GM18507 (cell line): ENCODE measurements at regions not wholly inside any gene's neighbourhood (a gene's known extent, or its start where the extent isn't known, plus 50 kb on each side); places are given as distances from the start of the nearest gene placed in this dataset.

ENCODE experiments used
- DNase-seq: peaks from one replicate; pipeline ENCODE4 v3.0.0; 2011; ENCODE audit warnings: low read depth; ENCODE audit not compliant: insufficient read length; ENCODE audit errors: extremely low spot score
- FAIRE-seq: peaks from 2 replicates; lab custom pipeline; 2011; peaks lifted over from hg19 to GRCh38; lab: Jason Lieb, UNC

DNA sequence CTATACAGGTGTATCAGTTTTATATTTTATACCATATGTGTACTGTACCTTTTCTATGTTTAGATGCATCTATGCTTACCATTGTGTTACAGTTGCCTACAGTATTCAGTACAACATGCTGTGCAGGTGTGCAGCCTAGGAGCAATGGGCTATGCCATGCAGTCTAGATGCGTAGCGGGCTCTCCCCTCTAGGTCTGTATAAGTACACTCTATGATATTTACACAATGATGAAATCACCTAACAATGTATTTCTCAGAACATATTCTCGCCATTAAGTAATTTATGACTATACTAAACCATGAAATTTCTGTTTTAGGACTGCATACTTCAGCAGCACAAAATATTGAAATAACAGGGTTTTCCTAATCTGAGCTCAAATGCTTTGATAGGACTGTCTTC, 179.6 kb downstream of the RFC3 start:
- DNase-seq: no peak
- FAIRE-seq: no peak

DNA sequence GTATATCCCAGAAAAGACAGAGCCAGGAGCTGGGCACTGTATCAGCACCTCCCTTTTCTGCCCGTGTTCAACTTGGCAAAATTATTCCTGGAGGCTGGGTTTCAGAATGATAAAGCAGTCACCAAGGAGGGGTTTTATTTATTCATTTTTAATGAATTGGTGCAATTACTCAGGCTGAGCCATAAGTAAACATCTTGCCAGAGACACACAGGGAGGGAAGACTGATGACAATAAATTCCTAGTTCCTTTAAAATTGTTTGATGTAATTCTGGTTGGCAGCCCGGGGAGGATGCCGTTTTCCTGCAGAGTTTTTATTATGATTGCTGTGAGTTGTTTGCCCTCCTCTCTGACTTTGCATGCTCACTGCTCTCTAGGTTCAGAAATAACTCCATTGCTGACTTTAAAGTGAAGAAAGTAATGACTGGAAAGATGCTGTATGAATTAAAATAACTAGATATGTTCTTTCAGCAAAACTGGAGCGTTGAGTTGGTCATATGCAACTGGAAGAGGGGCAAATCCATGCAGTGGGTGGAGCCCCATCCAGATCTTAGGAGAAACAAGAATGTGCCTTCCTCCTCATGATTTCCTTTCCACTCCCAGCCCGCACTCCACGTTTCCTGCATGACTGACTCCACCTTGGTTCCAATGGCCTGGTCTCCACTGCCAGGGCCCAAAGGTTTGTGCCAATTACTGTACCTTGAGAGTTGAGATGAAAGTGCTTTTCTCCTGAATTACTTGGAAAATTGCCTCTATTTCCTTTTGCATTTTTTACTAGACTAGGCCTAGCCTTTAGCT, 182.1 kb downstream of the RFC3 start:
- no peak for DNase-seq
- FAIRE-seq: no peak

DNA sequence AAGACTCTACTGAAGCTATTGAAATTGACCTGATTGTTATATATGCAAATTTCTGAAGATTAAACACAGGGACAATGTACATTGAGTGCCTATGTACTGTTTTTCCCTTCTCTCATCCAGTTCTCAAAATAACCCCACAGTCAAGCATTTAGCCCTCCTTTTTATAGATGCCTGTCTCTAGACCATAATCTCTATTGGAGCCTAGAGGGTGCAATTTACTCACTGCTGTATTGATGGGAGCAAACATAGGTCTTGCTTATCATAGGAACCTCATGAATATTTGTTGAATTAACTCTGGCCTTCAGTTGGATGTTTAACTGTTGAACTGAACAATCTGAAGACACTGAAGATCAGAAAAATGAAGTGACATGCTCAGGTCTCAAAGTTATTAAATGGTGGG, 183.0 kb downstream of the RFC3 start:
- no peak for DNase-seq
- FAIRE-seq: no peak

DNA sequence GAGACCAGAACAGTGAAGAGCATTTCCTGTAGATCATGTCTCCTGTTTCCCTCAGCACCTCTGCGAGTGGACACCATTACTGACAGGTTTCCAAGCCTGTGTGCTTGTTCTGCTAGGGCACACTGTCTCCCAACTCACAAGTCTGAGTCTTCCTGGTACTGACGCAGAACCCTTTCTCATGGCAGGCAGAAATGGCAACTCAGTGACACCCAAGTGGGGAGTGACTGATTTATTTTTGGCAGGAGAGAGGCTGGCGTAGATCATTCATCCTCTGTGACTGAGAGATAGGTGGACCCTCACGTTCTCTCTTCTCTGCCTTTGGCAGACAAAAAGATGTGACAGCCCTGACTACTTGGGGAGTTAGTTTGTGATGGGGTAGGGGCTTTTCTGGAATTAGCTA, 183.4 kb downstream of the RFC3 start:
- DNase-seq (no peak), FAIRE-seq (no peak)

DNA sequence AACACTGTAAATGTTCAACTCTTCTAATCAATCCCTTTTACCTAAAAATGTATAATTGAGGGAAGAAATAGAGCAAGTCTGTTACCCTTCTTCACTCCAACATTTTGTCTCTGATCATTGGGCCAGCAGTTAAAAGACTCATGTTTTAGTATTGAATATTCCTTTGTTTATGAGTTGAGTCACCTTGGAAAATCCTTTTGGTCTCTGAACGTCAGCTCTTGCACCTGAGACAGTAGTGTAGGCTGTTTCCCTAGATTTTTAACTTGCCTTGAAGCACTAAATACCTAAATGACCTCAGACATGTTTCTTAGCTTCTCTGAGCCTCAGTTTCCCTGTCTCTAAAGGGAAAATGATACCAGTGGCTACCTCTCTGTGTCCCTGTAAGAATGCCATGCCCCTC, 184.2 kb downstream of the RFC3 start:
- no peak for DNase-seq
- FAIRE-seq: no peak

DNA sequence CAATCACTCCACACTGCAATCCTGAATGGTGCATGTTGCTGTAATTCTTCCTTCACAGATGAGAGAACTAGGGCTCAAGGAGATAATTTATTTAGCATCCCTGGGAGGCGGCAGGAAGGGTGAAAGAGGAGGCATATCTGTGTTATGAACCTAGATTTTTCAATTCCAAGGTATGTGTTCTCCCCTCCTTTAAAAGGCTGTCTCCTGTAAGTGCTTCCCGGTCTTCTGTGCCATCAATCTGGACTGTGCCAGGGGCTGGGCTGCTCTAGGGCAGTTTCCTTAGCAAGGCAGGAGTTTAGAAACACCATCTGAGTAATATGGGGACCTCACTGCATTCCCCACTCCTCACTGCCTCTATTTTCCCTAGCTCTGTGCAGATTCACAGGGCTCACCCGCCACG, 185.0 kb downstream of the RFC3 start:
- DNase-seq: no peak
- FAIRE-seq: no peak

DNA sequence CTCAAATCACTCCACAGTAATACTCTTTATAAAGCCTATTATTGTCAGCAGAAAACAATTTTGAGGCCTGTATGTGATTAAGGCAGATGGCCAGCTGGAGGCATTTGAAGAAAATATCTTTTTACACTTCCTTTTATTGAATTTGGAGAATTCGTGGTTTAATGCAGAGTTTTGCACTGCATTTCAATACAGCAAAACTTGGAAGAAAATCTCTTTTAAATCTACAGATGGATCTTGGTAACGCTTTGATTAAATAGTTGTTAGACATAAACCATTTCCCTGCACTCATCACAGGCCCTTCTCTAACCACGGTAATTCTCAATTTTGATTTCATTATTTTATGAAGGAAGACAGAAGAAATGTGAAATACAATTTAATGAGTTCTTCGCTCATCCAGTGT, 185.7 kb downstream of the RFC3 start:
- DNase-seq (no peak), FAIRE-seq (no peak)

DNA sequence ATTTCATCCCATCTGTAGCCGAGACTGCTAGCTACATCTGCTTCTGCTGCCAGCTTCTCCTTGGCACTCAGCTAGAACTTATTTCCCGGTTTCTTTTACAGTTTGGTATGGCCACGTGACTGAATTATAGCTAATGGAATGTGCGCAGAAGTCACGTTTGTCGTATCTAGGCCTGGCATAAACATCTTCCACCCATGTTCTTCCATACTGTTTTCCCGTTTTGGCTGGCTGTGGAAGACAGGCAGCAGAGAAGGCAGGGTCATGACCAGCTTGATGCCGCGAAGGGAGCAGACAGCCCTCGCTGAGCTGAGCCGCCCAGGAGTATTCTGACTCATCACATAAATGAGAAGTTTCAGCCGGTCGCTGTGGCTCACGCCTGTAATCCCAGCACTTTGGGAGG, 186.7 kb downstream of the RFC3 start:
- DNase-seq (no peak), FAIRE-seq (no peak)

DNA sequence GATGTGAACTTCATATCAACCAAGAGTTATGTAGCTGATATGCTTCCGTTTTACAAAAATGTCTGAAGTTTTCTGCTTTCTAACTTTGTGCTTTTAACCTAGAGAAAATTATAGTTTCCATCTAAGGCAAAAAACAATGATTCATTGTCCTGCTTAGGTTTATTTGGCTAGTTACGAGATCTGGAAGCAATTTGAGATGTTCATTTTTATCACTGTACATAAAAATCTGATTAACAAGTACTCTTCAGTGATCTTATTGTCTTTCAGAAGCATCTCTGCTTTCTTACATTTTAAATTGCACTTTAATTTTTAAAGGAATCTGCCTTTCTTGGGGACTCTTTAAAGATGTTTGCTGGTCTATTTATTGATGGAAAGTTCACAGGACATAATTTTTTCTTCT, 188.1 kb downstream of the RFC3 start:
- FAIRE-seq (no peak), DNase-seq (no peak)

DNA sequence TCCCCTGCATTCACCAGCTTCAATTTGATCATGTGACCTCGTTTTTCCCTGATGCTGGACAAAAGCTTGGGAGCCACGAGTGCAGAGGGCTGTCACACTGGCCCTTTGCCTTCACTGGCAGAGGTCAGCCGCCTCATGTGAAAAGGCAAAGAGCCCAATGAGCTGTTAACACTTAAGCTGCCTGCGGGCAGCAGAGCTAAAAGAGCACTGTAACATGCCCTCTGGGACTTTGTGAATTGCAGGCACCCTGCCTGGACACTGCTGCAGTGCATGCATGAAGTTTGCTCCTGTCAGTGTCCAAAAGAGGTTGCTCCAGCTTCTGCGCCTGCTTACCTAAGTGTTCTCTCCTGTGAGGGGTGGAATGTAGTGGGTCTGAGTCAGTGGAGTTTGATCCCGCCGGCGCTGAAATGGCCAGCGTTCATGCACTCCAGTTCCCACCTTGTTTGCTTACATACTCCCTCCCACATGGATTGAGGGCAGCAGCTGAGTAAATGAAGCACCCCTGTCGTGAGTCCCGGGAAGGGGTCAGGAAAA, 193.7 kb downstream of the RFC3 start:
- DNase-seq (no peak), FAIRE-seq (no peak)

DNA sequence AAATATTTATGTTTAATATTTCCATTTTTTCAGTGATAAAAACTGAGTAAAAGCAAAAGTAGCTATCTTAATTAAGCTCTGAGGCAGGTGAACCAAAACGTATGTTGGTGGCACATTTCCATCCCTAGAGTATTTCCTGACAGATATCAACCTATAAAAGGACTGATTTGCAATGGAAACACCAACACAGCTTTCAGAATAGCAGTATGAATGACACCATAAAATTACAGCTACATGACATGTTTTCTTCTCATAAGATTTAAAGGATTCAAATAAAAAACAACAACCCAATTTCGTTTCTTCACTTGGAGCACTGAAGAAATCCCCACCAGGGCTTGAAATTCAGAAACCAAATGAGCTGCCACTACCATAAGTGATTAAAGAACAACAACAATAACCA, 194.4 kb downstream of the RFC3 start:
- FAIRE-seq (no peak), DNase-seq (no peak)

DNA sequence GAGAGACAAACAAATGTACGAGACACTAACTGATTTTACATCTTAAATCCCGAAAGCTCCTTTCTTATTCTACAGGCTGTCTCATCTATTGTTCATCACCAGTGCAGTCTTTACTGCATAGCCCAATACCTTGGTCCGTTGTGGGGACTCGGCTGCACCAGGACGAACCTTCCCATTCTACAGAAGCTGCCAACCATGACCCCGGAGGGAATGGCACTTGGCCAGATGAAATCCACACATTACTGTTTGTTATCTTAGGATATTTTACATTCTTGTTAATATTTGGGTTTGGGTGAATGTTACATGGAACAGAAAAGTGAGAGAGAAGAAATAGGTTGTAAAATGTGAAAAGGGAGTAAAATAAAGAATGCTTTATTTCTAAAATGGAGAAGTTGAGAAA, 195.1 kb downstream of the RFC3 start:
- DNase-seq (no peak), FAIRE-seq (no peak)

DNA sequence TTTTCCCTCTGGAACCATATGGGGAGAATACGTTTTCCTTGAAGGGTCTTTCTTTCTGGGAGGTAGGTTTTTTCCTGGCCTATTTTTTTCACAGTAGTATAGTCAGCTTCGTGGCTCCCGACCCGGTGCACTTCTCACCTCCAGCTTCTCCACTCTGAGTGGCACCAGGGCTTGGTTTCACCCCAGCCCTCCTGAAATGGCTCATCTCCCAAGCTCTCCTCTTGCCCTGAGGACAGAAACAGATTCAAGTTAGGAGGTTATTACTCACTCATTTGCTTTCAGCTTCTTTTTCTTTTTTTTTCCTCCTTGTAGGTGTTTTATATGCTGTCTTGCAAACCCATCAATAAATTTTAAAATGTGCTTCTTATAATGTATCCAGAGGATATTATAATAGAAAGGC, 199.3 kb downstream of the RFC3 start:
- no peak for FAIRE-seq
- no peak for DNase-seq

DNA sequence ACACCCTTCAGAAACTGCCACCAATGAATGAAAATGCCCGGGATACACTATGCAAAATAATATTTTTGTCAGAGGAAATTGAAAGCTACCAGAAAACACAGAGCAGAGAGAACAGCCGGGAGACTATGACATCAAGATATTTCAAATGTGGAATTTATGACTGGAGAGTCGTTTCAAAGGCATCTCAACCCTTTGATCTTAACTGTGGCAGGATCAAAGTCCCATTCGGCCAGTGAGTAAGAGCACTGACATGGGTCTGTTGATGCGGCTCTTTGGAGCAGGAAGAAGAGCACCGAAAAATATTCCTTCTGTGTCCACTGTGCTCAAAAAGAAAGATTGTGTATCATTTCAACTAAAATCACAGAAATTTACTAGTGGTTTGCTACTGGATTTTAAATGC, 201.9 kb downstream of the RFC3 start:
- DNase-seq (no peak), FAIRE-seq (no peak)

DNA sequence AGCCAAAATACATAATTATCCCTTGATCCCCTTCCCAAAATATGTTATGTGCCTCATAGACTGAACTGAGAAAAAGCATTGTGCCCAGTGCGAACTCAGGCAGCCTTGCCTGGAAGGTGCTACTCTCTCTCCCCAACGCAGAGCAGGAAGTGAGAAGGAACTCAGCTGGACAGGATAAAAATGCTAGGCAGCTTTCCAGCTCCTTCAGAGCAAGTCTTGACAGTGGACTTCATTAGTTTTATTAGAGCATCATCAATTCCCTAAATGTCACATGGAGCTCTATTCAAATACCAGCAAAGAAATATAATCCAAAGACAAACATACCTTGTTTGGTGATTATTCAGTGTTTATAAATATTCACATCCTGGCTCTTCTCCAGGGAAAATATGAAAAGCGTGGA, 202.4 kb downstream of the RFC3 start:
- no peak for FAIRE-seq

DNA sequence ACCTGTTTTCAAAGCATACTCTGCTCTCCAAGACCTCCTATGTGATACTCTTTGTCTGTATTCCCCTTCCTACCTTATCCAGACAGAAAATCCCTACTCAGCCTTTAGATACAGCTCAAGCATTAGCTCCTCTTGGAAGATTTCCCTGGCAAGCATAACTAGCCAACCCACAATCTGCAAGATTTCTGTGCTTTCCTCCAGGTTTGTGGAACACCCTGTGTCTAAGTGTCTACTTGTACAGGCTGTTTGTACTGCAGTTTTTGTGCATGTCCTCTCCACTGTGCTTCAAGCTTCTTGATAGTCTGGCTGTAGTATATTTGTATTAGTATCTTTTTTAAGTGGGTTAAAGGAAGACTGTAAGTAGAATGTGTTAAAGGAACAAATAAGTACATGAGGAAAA, 203.7 kb downstream of the RFC3 start:
- DNase-seq (no peak), FAIRE-seq (no peak)

More for the DNA sequence above, 202.4 kb downstream of the RFC3 start:
- no peak for DNase-seq

DNA sequence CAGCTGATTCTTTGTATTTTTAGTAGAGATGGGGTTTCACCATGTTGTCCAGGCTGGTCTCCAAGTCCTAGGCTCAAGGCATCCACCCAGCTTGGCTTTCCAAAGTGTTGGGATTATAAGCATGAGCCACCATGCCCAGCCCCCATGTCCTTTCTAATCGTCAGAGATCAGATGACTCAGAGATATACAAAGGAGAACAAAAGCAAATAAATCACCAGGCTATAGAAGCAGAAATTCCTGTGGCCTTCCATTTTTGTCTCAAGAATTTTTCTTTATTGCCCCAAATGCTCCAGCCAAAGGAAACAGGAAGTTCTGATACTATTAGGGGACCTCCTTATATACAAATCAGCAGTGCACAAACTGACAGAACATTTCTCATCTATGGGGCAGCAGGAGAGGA, 207.8 kb downstream of the RFC3 start:
- no peak for FAIRE-seq
- DNase-seq: no peak

DNA sequence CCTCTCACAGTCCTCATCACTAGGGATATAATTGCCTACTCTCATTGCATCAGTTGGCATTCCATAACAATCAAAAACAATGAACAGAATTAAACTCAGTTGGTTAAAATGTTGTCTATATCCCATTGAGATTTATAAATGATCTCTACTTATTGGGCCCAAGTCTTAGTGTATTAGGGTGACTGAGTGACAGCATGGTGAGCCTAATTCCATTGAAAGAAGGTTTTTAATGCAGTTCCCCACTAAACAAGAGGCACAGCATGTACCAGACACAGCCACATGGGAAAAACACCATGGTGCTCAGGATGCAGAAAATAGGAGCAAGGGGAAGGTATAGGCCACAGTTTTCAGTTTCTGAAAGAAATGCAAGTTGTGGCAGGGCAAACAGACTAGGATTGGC, 208.4 kb downstream of the RFC3 start:
- no peak for FAIRE-seq
- no peak for DNase-seq

DNA sequence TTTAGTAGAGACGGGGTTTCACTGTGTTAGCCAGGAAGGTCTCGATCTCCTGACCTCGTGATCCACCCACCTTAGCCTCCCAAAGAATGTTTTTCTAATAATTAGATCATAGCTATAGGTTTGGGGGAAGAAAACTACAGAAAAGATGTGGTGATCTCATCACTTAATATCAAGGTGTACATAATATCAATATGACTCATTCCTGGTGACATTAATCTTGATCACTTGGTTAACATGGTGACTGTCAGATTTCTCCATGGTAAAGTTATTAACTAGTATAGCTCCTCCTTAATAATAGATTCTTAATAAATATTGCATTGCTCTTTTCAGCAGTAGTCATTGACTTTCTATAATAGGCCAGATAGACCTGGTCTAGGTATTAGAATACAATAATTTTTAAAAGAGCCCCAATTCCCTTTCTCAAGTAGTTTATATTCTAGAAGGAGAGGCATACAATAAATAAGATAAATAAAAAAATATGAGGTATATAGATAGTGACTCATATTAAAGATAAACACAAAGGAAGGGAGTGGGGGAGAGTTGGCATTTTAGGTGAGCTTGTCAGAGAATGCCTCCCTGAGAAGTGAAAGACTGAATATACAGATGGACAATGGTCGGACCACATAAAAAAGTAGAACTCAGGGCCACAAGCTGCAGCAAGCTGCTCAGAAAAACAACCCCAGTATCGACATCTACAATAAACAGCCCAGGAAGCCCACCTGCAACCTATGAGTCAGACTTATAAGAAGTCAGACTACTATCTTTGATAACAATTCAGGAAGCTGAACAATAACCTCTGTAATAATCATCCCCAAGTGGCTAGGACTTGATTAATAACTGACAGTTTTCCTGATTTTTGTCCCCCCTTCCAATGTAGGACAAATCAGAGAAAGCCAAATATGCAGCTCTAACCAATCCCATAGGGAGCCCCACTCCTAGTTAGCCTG, 210.8 kb downstream of the RFC3 start:
- FAIRE-seq (no peak), DNase-seq (no peak)

DNA sequence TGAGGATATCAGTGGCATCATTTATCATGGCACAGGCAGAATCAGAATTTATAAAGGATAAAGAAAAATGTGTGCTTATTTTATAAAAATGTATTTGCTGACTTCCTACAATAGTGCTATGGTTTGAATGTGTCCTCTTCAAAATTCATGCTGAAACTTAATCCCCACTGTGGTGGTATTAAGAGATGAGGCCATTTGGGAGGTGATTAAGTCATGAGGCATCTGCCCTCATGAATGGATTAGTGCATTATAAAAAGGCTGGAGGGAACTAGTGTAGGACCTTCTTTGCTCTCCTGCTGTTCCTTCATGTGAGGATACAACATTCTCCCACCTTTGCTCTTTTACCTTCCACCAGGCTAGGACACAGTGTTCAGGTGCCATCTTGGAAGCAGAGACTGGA, 212.8 kb downstream of the RFC3 start:
- FAIRE-seq: no peak

DNA sequence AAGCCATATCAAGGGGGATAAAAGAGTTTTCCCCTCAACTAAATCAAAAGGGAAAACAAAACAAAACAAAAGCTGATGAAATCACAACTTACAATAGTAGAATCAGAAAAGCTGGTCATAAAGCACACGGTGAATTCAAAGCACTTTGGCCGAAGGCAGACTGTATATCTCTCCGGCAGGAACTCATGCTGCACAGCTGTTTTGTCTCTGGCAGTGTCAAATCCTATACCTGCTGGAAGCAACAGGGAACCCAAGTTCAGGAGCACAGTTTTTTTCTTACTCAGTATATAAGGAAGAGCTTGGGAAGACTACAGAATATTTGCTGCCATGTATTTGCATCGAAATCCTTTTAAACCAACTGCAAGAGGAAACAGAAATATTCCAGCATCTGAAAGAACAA, 213.7 kb downstream of the RFC3 start:
- FAIRE-seq: no peak
- DNase-seq: no peak

More for the DNA sequence above, 212.8 kb downstream of the RFC3 start:
- no peak for DNase-seq
